ENCODE measurements at regions not wholly inside any gene's neighbourhood (a gene's known extent, or its start where the extent isn't known, plus 50 kb on each side); places are given as distances from the start of the nearest gene placed in this dataset.
"Not testable (repeated sequence)": the region's sequence is repeated elsewhere in the genome, so short reads cannot be mapped to it uniquely, and the experiment has no call there.

- intact Hi-C loops (cut with micrococcal nuclease): no loop called here
- Histone ChIP-seq H3K4me1 (no peaks in the 10 kb centered on the region), H3K4me3 (no peak overlapping the region), H3K9me3 (replicated peaks) (no peaks in the 10 kb centered on the region), H3K36me3 (no peaks in the 10 kb centered on the region), H3K27ac (replicated peaks) (no peak overlapping the region), H3K27me3 (ENCODE audit: low read depth) (no peaks in the 10 kb centered on the region)
- no peak for DNase-seq
- no peak for TF ChIP-seq CTCF (IDR thresholded peaks at IDR 0.05; ENCODE audit: borderline replicate concordance)
Measured at GRCh38 chr11:121374286-121374985, 77.7 kb upstream of the SORL1 start.

GRCh38 chr11:121376130-121376529, 76.0 kb upstream of the SORL1 start:
- Histone ChIP-seq H3K27me3 (ENCODE audit: low read depth) (no peaks in the 10 kb centered on the region), H3K4me3 (no peak overlapping the region), H3K9me3 (replicated peaks) (no peaks in the 10 kb centered on the region), H3K4me1 (no peaks in the 10 kb centered on the region), H3K36me3 (no peaks in the 10 kb centered on the region), H3K27ac (replicated peaks) (no peak overlapping the region)
- DNase-seq: no peak
- TF ChIP-seq CTCF (IDR thresholded peaks at IDR 0.05; ENCODE audit: borderline replicate concordance): no peak
- intact Hi-C loops (cut with micrococcal nuclease): no loop called here

GRCh38 chr11:121379145-121379810, 72.8 kb upstream of the SORL1 start:
- H3K27me3 ChIP-seq (ENCODE audit: low read depth); intact Hi-C loops (cut with micrococcal nuclease); H3K9me3 ChIP-seq (replicated peaks); H3K4me3 ChIP-seq; H3K36me3 ChIP-seq; DNase-seq; H3K27ac ChIP-seq (replicated peaks): not testable (repeated sequence)
- H3K4me1 ChIP-seq: peaks cover 10% of the 10 kb centered on the region

GRCh38 chr11:121383716-121384115, 68.4 kb upstream of the SORL1 start:
- no peak for DNase-seq
- H3K36me3 ChIP-seq: no peaks in the 10 kb centered on the region
- peak overlapping the region; percentile 71 for H3K27ac ChIP-seq (replicated peaks)
- intact Hi-C loops (cut with micrococcal nuclease): no loop called here
- no peak for TF ChIP-seq CTCF (IDR thresholded peaks at IDR 0.05; ENCODE audit: borderline replicate concordance)
- H3K9me3 ChIP-seq (replicated peaks): peaks cover 12% of the 10 kb centered on the region
- H3K4me3 ChIP-seq: no peak overlapping the region
- peaks cover 25% of the 10 kb centered on the region for H3K4me1 ChIP-seq
- no peaks in the 10 kb centered on the region for H3K27me3 ChIP-seq (ENCODE audit: low read depth)

GRCh38 chr11:121385688-121386087, 66.4 kb upstream of the SORL1 start:
- intact Hi-C loops (cut with micrococcal nuclease): no loop called here
- H3K36me3 ChIP-seq: no peaks in the 10 kb centered on the region
- peaks cover 12% of the 10 kb centered on the region for H3K9me3 ChIP-seq (replicated peaks)
- no peak for TF ChIP-seq CTCF (IDR thresholded peaks at IDR 0.05; ENCODE audit: borderline replicate concordance)
- H3K27me3 ChIP-seq (ENCODE audit: low read depth): no peaks in the 10 kb centered on the region
- H3K4me3 ChIP-seq: no peak overlapping the region
- no peak for DNase-seq
- no peak overlapping the region for H3K27ac ChIP-seq (replicated peaks)
- H3K4me1 ChIP-seq: peaks cover 38% of the 10 kb centered on the region

All from left ventricle myocardium inferior (tissue), 1 donor.